OCI-LY1 (cell line): ENCODE measurements at regions not wholly inside any gene's neighbourhood (a gene's known extent, or its start where the extent isn't known, plus 50 kb on each side); places are given as distances from the start of the nearest gene placed in this dataset.

Source experiments
- H2AFZ ChIP-seq: fragments of 200-600 bp; sonication (generic), shearing (Covaris generic); 2 replicates; pipeline ENCODE4 v1.6.0; 2014; ENCODE audit warnings: antibody characterized with exemption, mild to moderate bottlenecking, low read length
- H3F3A ChIP-seq: fragments of 200-600 bp; sonication (generic), shearing (Covaris generic); 2 replicates; pipeline ENCODE4 v1.6.0; 2014; ENCODE audit warnings: mild to moderate bottlenecking, antibody characterized with exemption, low read length, moderate library complexity; ENCODE audit not compliant: insufficient read depth
- H3K27ac ChIP-seq: fragments of 200-600 bp; sonication (generic); 2 replicates; pipeline ENCODE4 v1.5.1; 2014; ENCODE audit warnings: low read length, mixed run types, mild to moderate bottlenecking, low read depth; ENCODE audit not compliant: poor library complexity, severe bottlenecking
- H3K27me3 ChIP-seq: fragments of 200-600 bp; sonication (generic); 2 replicates; pipeline ENCODE4 v1.6.0; 2014; ENCODE audit warnings: antibody characterized with exemption, mild to moderate bottlenecking, low read length, moderate library complexity; ENCODE audit not compliant: insufficient read depth
- H3K36me3 ChIP-seq: fragments of 200-600 bp; sonication (generic); 2 replicates; pipeline ENCODE4 v1.6.1; 2014; ENCODE audit warnings: mild to moderate bottlenecking, antibody characterized with exemption, low read length, moderate library complexity, mixed read lengths; ENCODE audit not compliant: insufficient read depth
- H3K4me1 ChIP-seq: fragments of 200-600 bp; sonication (generic); 2 replicates; pipeline ENCODE4 v1.5.1; 2014; ENCODE audit warnings: mild to moderate bottlenecking, low read length, moderate library complexity; ENCODE audit not compliant: insufficient read depth, severe bottlenecking
- H3K4me2 ChIP-seq: fragments of 200-600 bp; sonication (generic), shearing (Covaris generic); 2 replicates; pipeline ENCODE4 v1.6.1; 2014; ENCODE audit warnings: low read length
- H3K4me3 ChIP-seq: fragments of 200-600 bp; sonication (generic); 2 replicates; pipeline ENCODE4 v1.5.1; 2014; ENCODE audit warnings: low read length, low read depth, mild to moderate bottlenecking, mixed read lengths; ENCODE audit not compliant: poor library complexity, severe bottlenecking
- H3K79me2 ChIP-seq: fragments of 200-600 bp; shearing (Covaris generic); 2 replicates; pipeline ENCODE4 v1.6.1; 2016; ENCODE audit warnings: mixed run types, low read length, mixed read lengths; ENCODE audit not compliant: insufficient read depth
- H3K9ac ChIP-seq: fragments of 200-600 bp; sonication (generic), shearing (Covaris generic); 2 replicates; pipeline ENCODE4 v1.6.1; 2014; ENCODE audit warnings: mild to moderate bottlenecking, low read length, mixed read lengths
- H3K9me2 ChIP-seq: fragments of 200-600 bp; sonication (generic), shearing (Covaris generic); 2 replicates; pipeline ENCODE4 v1.6.1; 2014; ENCODE audit warnings: low read depth, mild to moderate bottlenecking, low read length, mixed read lengths
- H3K9me3 ChIP-seq: fragments of 200-600 bp; shearing (Covaris generic); 2 replicates; pipeline ENCODE4 v1.6.1; 2014; ENCODE audit warnings: low read length, mixed read lengths
- H4K20me1 ChIP-seq: fragments of 200-600 bp; sonication (generic), shearing (Covaris generic); 2 replicates; pipeline ENCODE4 v1.6.0; 2016; ENCODE audit warnings: mild to moderate bottlenecking, low read length; ENCODE audit not compliant: insufficient read depth
- EZH2 ChIP-seq: fragments of 200-600 bp; sonication (generic), shearing (Covaris generic); IDR thresholded peaks from 2 replicates; pipeline ENCODE4 v1.8.0; 2017; ENCODE audit warnings: borderline replicate concordance, mixed run types, mild to moderate bottlenecking, antibody characterized with exemption, low read length, moderate library complexity, mixed read lengths
- TF ChIP-seq, protein P1 (sequence below): fragments of 200-600 bp; sonication (generic), shearing (Covaris generic); IDR thresholded peaks from 2 replicates; pipeline ENCODE4 v1.5.1; 2017; ENCODE audit warnings: mild to moderate bottlenecking, antibody characterized with exemption, low read length, moderate library complexity, mixed read lengths

DNA sequence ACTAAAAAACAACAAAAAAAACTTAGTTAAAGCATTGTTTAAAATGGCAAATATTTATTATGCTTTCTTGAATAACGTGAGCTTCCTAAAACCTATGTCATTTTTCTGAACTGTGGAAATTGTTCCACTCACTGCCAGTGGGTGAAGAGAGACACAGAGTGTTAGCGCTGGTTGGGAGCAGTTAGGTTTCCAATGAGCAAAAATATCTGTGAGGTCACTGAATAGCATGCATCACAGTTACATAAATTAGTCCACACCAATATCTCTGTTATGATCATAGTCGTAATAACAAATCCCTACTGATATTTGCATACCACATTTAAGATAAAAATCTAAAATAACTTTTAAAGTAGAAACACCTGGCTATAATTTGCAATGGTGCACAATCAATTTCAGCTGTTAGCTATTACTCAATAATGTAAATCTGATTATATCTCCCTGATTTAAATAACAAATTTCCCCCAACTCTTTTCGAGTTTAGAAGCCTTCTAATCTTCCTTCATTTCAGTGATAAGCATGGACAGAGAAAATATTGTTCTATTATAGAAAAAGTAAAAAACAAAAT lies 1094.0 kb upstream of the KLHL29 start:
- Histone ChIP-seq H3K9ac (no peak overlapping the region), H3K4me2 (no peak overlapping the region), H3K4me1 (no peaks in the 10 kb centered on the region), H3F3A (no peaks in the 10 kb centered on the region), H3K79me2 (no peaks in the 10 kb centered on the region), H2AFZ (no peak overlapping the region), H4K20me1 (no peaks in the 10 kb centered on the region), H3K9me3 (no peaks in the 10 kb centered on the region), H3K36me3 (no peaks in the 10 kb centered on the region), H3K4me3 (no peak overlapping the region), H3K9me2 (no peaks in the 10 kb centered on the region), H3K27me3 (no peaks in the 10 kb centered on the region), H3K27ac (no peak overlapping the region)
- TF ChIP-seq, protein P1, sequence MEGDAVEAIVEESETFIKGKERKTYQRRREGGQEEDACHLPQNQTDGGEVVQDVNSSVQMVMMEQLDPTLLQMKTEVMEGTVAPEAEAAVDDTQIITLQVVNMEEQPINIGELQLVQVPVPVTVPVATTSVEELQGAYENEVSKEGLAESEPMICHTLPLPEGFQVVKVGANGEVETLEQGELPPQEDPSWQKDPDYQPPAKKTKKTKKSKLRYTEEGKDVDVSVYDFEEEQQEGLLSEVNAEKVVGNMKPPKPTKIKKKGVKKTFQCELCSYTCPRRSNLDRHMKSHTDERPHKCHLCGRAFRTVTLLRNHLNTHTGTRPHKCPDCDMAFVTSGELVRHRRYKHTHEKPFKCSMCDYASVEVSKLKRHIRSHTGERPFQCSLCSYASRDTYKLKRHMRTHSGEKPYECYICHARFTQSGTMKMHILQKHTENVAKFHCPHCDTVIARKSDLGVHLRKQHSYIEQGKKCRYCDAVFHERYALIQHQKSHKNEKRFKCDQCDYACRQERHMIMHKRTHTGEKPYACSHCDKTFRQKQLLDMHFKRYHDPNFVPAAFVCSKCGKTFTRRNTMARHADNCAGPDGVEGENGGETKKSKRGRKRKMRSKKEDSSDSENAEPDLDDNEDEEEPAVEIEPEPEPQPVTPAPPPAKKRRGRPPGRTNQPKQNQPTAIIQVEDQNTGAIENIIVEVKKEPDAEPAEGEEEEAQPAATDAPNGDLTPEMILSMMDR, result no peak
- no peak for TF ChIP-seq EZH2

DNA sequence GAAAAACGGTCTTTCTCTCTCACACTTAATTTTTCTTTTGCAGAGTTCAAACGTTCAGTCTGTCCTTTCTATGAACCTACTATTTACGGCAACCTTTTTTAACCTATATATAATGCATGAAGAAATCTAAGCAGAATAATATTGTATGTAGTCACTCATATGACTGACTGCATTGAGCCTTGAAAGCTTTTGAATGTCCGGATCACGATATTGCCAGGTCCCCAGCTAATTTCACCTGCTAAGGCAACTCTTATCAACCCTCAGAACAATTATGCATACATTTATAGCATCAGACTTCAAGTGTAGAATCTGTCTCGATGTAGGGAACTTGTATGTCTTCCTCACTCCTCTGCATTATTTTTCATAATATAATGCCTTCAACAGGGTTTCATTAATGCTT lies 1083.8 kb upstream of the KLHL29 start:
- Histone ChIP-seq H3K9me2 (no peaks in the 10 kb centered on the region), H3F3A (no peaks in the 10 kb centered on the region), H3K27me3 (no peaks in the 10 kb centered on the region), H2AFZ (no peak overlapping the region), H4K20me1 (no peaks in the 10 kb centered on the region), H3K36me3 (no peaks in the 10 kb centered on the region), H3K4me1 (no peaks in the 10 kb centered on the region), H3K79me2 (no peaks in the 10 kb centered on the region), H3K4me3 (no peak overlapping the region), H3K4me2 (no peak overlapping the region), H3K9me3 (no peaks in the 10 kb centered on the region), H3K9ac (no peak overlapping the region), H3K27ac (no peak overlapping the region)
- TF ChIP-seq, protein P1, result no peak
- no peak for TF ChIP-seq EZH2

DNA sequence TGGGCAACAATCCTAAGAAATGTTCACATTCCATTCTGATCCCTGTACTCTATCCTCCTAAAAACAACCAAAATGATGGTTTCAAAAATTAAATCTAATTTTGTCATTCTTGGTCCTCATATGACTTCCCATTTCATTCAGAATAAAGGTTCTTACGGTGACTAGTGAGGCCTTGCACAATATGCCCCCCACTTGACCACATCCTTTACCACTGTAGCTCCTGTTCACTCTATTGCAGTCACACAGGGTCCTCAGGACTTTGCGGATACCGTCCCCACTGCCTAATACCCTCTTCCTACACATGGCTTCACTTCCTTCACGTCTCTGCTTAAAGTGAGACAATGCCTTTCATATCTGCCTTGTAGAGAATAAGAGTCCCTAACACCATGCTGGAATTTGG lies 1058.7 kb upstream of the KLHL29 start:
- no peaks in the 10 kb centered on the region for H3K79me2 ChIP-seq
- H3K9me2 ChIP-seq, result no peaks in the 10 kb centered on the region
- no peaks in the 10 kb centered on the region for H4K20me1 ChIP-seq
- no peak overlapping the region for H3K4me2 ChIP-seq
- H3K9ac ChIP-seq, result no peak overlapping the region
- H3K36me3 ChIP-seq, result no peaks in the 10 kb centered on the region
- no peak overlapping the region for H3K4me3 ChIP-seq
- no peaks in the 10 kb centered on the region for H3K27me3 ChIP-seq
- no peaks in the 10 kb centered on the region for H3K4me1 ChIP-seq
- no peaks in the 10 kb centered on the region for H3K9me3 ChIP-seq
- no peaks in the 10 kb centered on the region for H3F3A ChIP-seq
- no peak for TF ChIP-seq EZH2
- TF ChIP-seq, protein P1, result no peak
- no peak overlapping the region for H3K27ac ChIP-seq
- H2AFZ ChIP-seq, result no peak overlapping the region
